GM23338 (cell line): ENCODE measurements at regions not wholly inside any gene's neighbourhood (a gene's known extent, or its start where the extent isn't known, plus 50 kb on each side); places are given as distances from the start of the nearest gene placed in this dataset.

Experiments
- CREB1 ChIP-seq: fragments of 250-450 bp; sonication (Bioruptor Pico); IDR thresholded peaks from 2 replicates; pipeline ENCODE4 v1.5.0; 2020; ENCODE audit warnings: low read depth, mild to moderate bottlenecking, moderate library complexity
- JUNB ChIP-seq: IDR thresholded peaks from one replicate; pipeline ENCODE4 v1.6.1; 2016; ENCODE audit warnings: antibody characterized with exemption; ENCODE audit not compliant: unreplicated experiment
- POLR2AphosphoS5 ChIP-seq: IDR thresholded peaks from 2 replicates; pipeline ENCODE4 v1.6.1; 2016; ENCODE audit warnings: antibody characterized with exemption, low read depth
- STAT1 ChIP-seq: IDR thresholded peaks from one replicate; pipeline ENCODE4 v1.6.1; 2016; ENCODE audit warnings: antibody characterized with exemption; ENCODE audit not compliant: unreplicated experiment
- TF ChIP-seq, protein P1 (sequence below): fragments of 250-450 bp; sonication (Bioruptor Pico); IDR thresholded peaks from 2 replicates; pipeline ENCODE4 v1.5.0; 2020; ENCODE audit warnings: mild to moderate bottlenecking, moderate library complexity
- TF ChIP-seq, protein P2 (sequence below): IDR thresholded peaks from one replicate; pipeline ENCODE4 v1.6.1; 2018; ENCODE audit warnings: antibody characterized with exemption; ENCODE audit not compliant: unreplicated experiment
- TF ChIP-seq, protein P3 (sequence below), 2 experiments: fragments of 200-600 bp in 1 of 2; sonication (generic) in 1 of 2; conservative IDR thresholded peaks; 2 replicates each; pipeline versions ENCODE4 v1.5.1 to v1.6.1; 2016 to 2017; ENCODE audit warnings: antibody characterized with exemption in 2 of 2, low read depth in 2 of 2, mild to moderate bottlenecking in 2 of 2, moderate library complexity in 1 of 2
- TF ChIP-seq, protein P4 (sequence below): IDR thresholded peaks from 2 replicates; pipeline ENCODE4 v1.6.1; 2016; ENCODE audit warnings: antibody characterized with exemption

DNA sequence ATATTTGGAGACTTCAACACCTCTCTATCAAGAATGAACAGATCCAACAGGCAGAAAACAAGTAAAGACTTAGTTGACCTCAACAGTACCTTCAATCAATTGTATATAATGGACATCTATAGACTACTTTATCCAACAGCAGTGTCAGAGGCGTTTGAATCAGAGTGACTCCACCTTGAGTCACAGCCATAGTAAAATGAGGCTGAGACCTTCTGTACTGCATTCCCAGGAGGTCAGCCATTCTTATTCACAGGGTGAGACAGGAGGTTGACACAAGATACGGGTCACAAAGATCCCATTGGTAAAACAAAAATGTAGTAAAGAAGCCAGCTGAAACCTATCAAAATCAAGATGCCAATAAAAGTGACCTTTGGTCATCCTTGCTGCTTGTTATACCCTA, 299.8 kb downstream of the CNTN3 start (continued):
- TF ChIP-seq, protein P1, sequence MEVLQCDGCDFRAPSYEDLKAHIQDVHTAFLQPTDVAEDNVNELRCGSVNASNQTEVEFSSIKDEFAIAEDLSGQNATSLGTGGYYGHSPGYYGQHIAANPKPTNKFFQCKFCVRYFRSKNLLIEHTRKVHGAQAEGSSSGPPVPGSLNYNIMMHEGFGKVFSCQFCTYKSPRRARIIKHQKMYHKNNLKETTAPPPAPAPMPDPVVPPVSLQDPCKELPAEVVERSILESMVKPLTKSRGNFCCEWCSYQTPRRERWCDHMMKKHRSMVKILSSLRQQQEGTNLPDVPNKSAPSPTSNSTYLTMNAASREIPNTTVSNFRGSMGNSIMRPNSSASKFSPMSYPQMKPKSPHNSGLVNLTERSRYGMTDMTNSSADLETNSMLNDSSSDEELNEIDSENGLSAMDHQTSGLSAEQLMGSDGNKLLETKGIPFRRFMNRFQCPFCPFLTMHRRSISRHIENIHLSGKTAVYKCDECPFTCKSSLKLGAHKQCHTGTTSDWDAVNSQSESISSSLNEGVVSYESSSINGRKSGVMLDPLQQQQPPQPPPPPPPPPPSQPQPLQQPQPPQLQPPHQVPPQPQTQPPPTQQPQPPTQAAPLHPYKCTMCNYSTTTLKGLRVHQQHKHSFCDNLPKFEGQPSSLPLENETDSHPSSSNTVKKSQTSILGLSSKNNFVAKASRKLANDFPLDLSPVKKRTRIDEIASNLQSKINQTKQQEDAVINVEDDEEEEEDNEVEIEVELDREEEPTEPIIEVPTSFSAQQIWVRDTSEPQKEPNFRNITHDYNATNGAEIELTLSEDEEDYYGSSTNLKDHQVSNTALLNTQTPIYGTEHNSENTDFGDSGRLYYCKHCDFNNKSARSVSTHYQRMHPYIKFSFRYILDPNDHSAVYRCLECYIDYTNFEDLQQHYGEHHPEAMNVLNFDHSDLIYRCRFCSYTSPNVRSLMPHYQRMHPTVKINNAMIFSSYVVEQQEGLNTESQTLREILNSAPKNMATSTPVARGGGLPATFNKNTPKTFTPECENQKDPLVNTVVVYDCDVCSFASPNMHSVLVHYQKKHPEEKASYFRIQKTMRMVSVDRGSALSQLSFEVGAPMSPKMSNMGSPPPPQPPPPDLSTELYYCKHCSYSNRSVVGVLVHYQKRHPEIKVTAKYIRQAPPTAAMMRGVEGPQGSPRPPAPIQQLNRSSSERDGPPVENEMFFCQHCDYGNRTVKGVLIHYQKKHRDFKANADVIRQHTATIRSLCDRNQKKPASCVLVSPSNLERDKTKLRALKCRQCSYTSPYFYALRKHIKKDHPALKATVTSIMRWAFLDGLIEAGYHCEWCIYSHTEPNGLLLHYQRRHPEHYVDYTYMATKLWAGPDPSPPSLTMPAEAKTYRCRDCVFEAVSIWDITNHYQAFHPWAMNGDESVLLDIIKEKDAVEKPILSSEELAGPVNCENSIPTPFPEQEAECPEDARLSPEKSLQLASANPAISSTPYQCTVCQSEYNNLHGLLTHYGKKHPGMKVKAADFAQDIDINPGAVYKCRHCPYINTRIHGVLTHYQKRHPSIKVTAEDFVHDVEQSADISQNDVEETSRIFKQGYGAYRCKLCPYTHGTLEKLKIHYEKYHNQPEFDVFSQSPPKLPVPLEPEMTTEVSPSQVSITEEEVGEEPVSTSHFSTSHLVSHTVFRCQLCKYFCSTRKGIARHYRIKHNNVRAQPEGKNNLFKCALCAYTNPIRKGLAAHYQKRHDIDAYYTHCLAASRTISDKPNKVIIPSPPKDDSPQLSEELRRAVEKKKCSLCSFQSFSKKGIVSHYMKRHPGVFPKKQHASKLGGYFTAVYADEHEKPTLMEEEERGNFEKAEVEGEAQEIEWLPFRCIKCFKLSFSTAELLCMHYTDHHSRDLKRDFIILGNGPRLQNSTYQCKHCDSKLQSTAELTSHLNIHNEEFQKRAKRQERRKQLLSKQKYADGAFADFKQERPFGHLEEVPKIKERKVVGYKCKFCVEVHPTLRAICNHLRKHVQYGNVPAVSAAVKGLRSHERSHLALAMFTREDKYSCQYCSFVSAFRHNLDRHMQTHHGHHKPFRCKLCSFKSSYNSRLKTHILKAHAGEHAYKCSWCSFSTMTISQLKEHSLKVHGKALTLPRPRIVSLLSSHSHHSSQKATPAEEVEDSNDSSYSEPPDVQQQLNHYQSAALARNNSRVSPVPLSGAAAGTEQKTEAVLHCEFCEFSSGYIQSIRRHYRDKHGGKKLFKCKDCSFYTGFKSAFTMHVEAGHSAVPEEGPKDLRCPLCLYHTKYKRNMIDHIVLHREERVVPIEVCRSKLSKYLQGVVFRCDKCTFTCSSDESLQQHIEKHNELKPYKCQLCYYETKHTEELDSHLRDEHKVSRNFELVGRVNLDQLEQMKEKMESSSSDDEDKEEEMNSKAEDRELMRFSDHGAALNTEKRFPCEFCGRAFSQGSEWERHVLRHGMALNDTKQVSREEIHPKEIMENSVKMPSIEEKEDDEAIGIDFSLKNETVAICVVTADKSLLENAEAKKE (CRISPR knock-in tag) = no peak
- TF ChIP-seq CREB1 = no peak
- TF ChIP-seq STAT1 = no peak
- TF ChIP-seq, protein P2, sequence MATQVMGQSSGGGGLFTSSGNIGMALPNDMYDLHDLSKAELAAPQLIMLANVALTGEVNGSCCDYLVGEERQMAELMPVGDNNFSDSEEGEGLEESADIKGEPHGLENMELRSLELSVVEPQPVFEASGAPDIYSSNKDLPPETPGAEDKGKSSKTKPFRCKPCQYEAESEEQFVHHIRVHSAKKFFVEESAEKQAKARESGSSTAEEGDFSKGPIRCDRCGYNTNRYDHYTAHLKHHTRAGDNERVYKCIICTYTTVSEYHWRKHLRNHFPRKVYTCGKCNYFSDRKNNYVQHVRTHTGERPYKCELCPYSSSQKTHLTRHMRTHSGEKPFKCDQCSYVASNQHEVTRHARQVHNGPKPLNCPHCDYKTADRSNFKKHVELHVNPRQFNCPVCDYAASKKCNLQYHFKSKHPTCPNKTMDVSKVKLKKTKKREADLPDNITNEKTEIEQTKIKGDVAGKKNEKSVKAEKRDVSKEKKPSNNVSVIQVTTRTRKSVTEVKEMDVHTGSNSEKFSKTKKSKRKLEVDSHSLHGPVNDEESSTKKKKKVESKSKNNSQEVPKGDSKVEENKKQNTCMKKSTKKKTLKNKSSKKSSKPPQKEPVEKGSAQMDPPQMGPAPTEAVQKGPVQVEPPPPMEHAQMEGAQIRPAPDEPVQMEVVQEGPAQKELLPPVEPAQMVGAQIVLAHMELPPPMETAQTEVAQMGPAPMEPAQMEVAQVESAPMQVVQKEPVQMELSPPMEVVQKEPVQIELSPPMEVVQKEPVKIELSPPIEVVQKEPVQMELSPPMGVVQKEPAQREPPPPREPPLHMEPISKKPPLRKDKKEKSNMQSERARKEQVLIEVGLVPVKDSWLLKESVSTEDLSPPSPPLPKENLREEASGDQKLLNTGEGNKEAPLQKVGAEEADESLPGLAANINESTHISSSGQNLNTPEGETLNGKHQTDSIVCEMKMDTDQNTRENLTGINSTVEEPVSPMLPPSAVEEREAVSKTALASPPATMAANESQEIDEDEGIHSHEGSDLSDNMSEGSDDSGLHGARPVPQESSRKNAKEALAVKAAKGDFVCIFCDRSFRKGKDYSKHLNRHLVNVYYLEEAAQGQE = no peak
- TF ChIP-seq, protein P3, sequence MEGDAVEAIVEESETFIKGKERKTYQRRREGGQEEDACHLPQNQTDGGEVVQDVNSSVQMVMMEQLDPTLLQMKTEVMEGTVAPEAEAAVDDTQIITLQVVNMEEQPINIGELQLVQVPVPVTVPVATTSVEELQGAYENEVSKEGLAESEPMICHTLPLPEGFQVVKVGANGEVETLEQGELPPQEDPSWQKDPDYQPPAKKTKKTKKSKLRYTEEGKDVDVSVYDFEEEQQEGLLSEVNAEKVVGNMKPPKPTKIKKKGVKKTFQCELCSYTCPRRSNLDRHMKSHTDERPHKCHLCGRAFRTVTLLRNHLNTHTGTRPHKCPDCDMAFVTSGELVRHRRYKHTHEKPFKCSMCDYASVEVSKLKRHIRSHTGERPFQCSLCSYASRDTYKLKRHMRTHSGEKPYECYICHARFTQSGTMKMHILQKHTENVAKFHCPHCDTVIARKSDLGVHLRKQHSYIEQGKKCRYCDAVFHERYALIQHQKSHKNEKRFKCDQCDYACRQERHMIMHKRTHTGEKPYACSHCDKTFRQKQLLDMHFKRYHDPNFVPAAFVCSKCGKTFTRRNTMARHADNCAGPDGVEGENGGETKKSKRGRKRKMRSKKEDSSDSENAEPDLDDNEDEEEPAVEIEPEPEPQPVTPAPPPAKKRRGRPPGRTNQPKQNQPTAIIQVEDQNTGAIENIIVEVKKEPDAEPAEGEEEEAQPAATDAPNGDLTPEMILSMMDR (conservative IDR thresholded peaks at IDR 0.05; ENCODE audit: low read depth in 2 of 2) = no peak
- TF ChIP-seq, protein P4, sequence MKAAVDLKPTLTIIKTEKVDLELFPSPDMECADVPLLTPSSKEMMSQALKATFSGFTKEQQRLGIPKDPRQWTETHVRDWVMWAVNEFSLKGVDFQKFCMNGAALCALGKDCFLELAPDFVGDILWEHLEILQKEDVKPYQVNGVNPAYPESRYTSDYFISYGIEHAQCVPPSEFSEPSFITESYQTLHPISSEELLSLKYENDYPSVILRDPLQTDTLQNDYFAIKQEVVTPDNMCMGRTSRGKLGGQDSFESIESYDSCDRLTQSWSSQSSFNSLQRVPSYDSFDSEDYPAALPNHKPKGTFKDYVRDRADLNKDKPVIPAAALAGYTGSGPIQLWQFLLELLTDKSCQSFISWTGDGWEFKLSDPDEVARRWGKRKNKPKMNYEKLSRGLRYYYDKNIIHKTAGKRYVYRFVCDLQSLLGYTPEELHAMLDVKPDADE = no peak
- no peak for TF ChIP-seq JUNB
- no peak for TF ChIP-seq POLR2AphosphoS5
